Hematopoietic multipotent progenitor cell treated with erythropoietin and hydrocortisone succinate and interleukin-3 and kit ligand, for 8 days (in vitro differentiated cells): ENCODE measurements at regions not wholly inside any gene's neighbourhood (a gene's known extent, or its start where the extent isn't known, plus 50 kb on each side); places are given as distances from the start of the nearest gene placed in this dataset.

Experiments used
- DNase-seq: peaks from one replicate; pipeline ENCODE4 v3.0.0-alpha.2; 2015

DNA sequence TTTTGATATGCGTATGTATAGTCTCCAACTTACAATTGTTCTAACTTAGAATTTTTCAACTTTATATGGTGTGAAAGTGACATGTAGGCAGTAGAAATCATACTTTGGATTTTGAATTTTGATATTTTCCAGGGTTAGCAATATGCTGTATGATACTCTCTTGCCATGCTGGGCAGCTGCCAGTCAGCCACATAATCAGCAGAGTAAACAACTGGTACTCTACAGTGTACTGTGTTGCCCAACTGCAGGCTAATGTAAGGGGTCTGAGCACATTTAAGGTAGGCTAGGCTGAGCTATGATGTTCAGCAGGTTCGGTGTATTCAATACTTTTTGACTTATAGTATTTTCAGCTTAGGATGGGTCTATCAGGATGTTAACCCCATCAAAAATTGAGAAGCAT lies 52.0 kb upstream of the RYK start:
- DNase-seq: no peak

DNA sequence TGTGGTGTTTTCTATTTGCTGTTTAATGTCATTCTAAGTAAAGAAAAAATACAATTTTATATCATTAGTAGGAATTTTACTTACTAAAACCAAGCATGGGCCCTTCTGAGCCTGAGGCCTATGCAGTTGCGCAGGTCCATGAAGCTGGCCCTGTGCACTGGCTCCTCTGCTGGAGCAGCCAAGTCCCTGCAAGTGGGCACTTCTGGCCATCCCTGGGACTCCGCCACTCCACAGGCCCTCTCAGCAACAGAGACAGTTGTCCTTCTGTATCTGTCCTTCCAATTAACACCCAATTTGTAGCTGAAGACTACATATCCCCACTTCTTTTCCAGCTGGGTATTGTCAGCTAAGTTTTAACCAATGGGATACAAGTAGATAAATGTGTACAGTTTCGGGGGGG lies 49.9 kb upstream of the RYK start:
- peak; percentile 38 for DNase-seq
